OCI-LY3 (cell line): ENCODE measurements at regions not wholly inside any gene's neighbourhood (a gene's known extent, or its start where the extent isn't known, plus 50 kb on each side); places are given as distances from the start of the nearest gene placed in this dataset.

Experiments used
- H2AFZ ChIP-seq: fragments of 200-600, 300-600 bp; shearing (Covaris generic); 2 replicates; pipeline ENCODE4 v1.6.0; 2014; ENCODE audit warnings: antibody characterized with exemption, low read depth, low read length
- H3K27ac ChIP-seq: fragments of 200-600, 300-600 bp; sonication (generic); 2 replicates; pipeline ENCODE4 v1.5.1; 2014; ENCODE audit warnings: mild to moderate bottlenecking, low read length, moderate library complexity, mixed read lengths
- H3K27me3 ChIP-seq: fragments of 200-600, 300-600 bp; sonication (generic); 2 replicates; pipeline ENCODE4 v1.6.1; 2014; ENCODE audit warnings: low read depth, low read length, mixed read lengths
- H3K36me3 ChIP-seq: fragments of 200-600, 300-600 bp; sonication (generic); replicated peaks from 2 replicates; pipeline ENCODE3; 2014; ENCODE audit warnings: low read depth, low read length, mixed read lengths
- H3K4me1 ChIP-seq: fragments of 300-600, 200-600 bp; sonication (generic); 2 replicates; pipeline ENCODE4 v1.6.1; 2014; ENCODE audit warnings: low read length, mixed read lengths
- H3K4me2 ChIP-seq: fragments of 200-600, 300-600 bp; sonication (generic); 2 replicates; pipeline ENCODE4 v1.6.1; 2014; ENCODE audit warnings: low read length, mixed read lengths
- H3K4me3 ChIP-seq: fragments of 300-600, 200-600 bp; sonication (generic); 2 replicates; pipeline ENCODE4 v1.5.1; 2014; ENCODE audit warnings: antibody characterized with exemption, mild to moderate bottlenecking, low read length, moderate library complexity
- H3K79me2 ChIP-seq: fragments of 300-600, 200-600 bp; shearing (Covaris generic); 2 replicates; pipeline ENCODE4 v1.6.1; 2014; ENCODE audit warnings: mild to moderate bottlenecking, low read length, mixed read lengths
- H3K9ac ChIP-seq: fragments of 300-600, 200-600 bp; shearing (Covaris generic); 2 replicates; pipeline ENCODE4 v1.6.0; 2014; ENCODE audit warnings: mild to moderate bottlenecking, low read length, moderate library complexity
- H3K9me3 ChIP-seq: fragments of 200-600, 300-600 bp; shearing (Covaris generic); 2 replicates; pipeline ENCODE4 v1.6.1; 2014; ENCODE audit warnings: low read length, mixed read lengths; ENCODE audit not compliant: insufficient read depth
- H4K20me1 ChIP-seq: fragments of 200-600, 300-600 bp; sonication (generic); 2 replicates; pipeline ENCODE4 v1.6.1; 2016; ENCODE audit warnings: low read length, mixed read lengths; ENCODE audit not compliant: insufficient read depth
- CTCF ChIP-seq: fragments of 200-600, 300-600 bp; sonication (generic); IDR thresholded peaks from 2 replicates; pipeline ENCODE4 v1.5.1; 2014; ENCODE audit warnings: antibody characterized with exemption, low read length, low read depth
- EZH2phosphoT487 ChIP-seq: fragments of 200-600 bp; shearing (Covaris generic); IDR thresholded peaks from 2 replicates; pipeline ENCODE4 v1.6.1; 2018; ENCODE audit warnings: antibody characterized with exemption, mixed run types, low read depth

DNA sequence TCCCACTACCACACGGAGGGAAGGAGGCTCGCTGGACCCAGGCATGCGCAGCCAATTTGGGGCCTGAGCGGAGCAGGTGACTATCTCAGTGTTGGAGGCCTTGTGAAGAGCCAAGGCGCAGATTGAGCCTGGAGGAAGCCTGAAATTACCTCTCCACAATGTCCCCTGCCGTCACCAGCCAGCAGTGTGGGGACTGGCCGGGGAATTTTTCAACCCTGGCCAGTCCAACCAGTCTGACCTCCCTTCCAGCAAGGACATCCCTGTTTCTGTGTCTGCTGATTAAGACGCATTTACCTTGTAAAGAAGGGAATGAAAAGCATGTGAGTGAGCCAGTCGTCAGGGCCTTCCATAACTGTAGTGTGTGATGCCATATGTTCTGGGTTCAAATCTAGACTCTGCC lies 198.1 kb upstream of the IRX3 start:
- Histone ChIP-seq H3K27me3 (no peaks in the 10 kb centered on the region), H3K4me2 (no peak overlapping the region), H4K20me1 (no peaks in the 10 kb centered on the region), H3K27ac (no peak overlapping the region), H2AFZ (no peak overlapping the region), H3K79me2 (no peaks in the 10 kb centered on the region), H3K9me3 (no peaks in the 10 kb centered on the region), H3K4me3 (no peak overlapping the region), H3K9ac (no peak overlapping the region), H3K4me1 (peaks cover 12% of the 10 kb centered on the region), H3K36me3 (no peaks in the 10 kb centered on the region)
- TF ChIP-seq CTCF (no peak), EZH2phosphoT487 (no peak)

- H3K27ac ChIP-seq, result no peak overlapping the region
- TF ChIP-seq CTCF, result no peak
- no peaks in the 10 kb centered on the region for H3K4me1 ChIP-seq
- no peaks in the 10 kb centered on the region for H3K79me2 ChIP-seq
- H3K4me3 ChIP-seq, result no peak overlapping the region
- no peak overlapping the region for H2AFZ ChIP-seq
- H3K36me3 ChIP-seq, result no peaks in the 10 kb centered on the region
- no peak overlapping the region for H3K4me2 ChIP-seq
- no peaks in the 10 kb centered on the region for H3K9me3 ChIP-seq
- H4K20me1 ChIP-seq, result no peaks in the 10 kb centered on the region
- no peaks in the 10 kb centered on the region for H3K27me3 ChIP-seq
- no peak overlapping the region for H3K9ac ChIP-seq
Observed at GRCh38 chr16:54482892-54483574, 196.4 kb upstream of the IRX3 start.

DNA sequence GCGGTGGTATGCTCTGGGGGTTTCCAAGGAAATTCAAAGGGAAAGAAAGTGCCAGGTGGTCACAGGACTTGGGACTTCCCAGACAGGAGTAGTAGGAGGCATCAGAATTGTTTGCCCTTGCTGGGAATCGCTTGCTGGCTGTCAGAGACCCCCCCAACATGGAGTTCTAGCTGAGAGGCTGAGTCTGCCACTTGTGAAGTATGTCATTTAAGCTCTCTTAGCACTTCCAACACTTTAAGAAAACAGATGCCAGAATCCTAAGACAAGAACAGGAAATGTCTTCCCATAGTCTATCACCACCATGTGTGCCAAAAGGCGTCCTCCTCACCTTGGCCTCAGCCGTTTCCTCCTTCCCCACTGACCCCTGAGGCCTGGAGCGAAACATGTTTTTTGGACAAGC lies 193.8 kb upstream of the IRX3 start:
- no peak for TF ChIP-seq CTCF
- TF ChIP-seq EZH2phosphoT487, result no peak
- Histone ChIP-seq H3K27ac (no peak overlapping the region), H3K27me3 (no peaks in the 10 kb centered on the region)

GRCh38 chr16:54479546-54479945 lies 193.0 kb upstream of the IRX3 start:
- Histone ChIP-seq H2AFZ (no peak overlapping the region), H3K4me2 (no peak overlapping the region), H3K27me3 (no peaks in the 10 kb centered on the region), H4K20me1 (no peaks in the 10 kb centered on the region), H3K9me3 (no peaks in the 10 kb centered on the region), H3K36me3 (no peaks in the 10 kb centered on the region), H3K9ac (no peak overlapping the region), H3K4me3 (no peak overlapping the region), H3K27ac (no peak overlapping the region), H3K4me1 (no peaks in the 10 kb centered on the region), H3K79me2 (no peaks in the 10 kb centered on the region)
- no peak for TF ChIP-seq EZH2phosphoT487

More for the DNA sequence above, 193.8 kb upstream of the IRX3 start:
- no peaks in the 10 kb centered on the region for H4K20me1 ChIP-seq
- no peaks in the 10 kb centered on the region for H3K36me3 ChIP-seq
- H3K4me1 ChIP-seq, result no peaks in the 10 kb centered on the region
- H3K9ac ChIP-seq, result no peak overlapping the region
- H3K9me3 ChIP-seq, result no peaks in the 10 kb centered on the region
- no peak overlapping the region for H3K4me3 ChIP-seq
- no peaks in the 10 kb centered on the region for H3K79me2 ChIP-seq
- no peak overlapping the region for H3K4me2 ChIP-seq
- no peak overlapping the region for H2AFZ ChIP-seq

- H4K20me1 ChIP-seq, result no peaks in the 10 kb centered on the region
- H3K27me3 ChIP-seq, result no peaks in the 10 kb centered on the region
- H3K4me2 ChIP-seq, result no peak overlapping the region
- H3K27ac ChIP-seq, result no peak overlapping the region
- H2AFZ ChIP-seq, result no peak overlapping the region
- no peaks in the 10 kb centered on the region for H3K4me1 ChIP-seq
- H3K9me3 ChIP-seq, result no peaks in the 10 kb centered on the region
- H3K79me2 ChIP-seq, result no peaks in the 10 kb centered on the region
- TF ChIP-seq EZH2phosphoT487 (no peak), CTCF (no peak)
- H3K9ac ChIP-seq, result no peak overlapping the region
- H3K36me3 ChIP-seq, result no peaks in the 10 kb centered on the region
- no peak overlapping the region for H3K4me3 ChIP-seq
Observed at GRCh38 chr16:54477714-54478113, 191.1 kb upstream of the IRX3 start.
